GM21528 (cell line): ENCODE measurements at regions not wholly inside any gene's neighbourhood (a gene's known extent, or its start where the extent isn't known, plus 50 kb on each side); places are given as distances from the start of the nearest gene placed in this dataset.

ENCODE experiments used
- ATAC-seq: cut with Tn5 transposase; IDR thresholded peaks from one replicate; pipeline ENCODE4 v1.9.1; 2021; ENCODE audit warnings: mild to moderate bottlenecking, moderate library complexity; ENCODE audit not compliant: unreplicated experiment, low FRiP score

- ATAC-seq: no peak
These were observed 445.0 kb upstream of the GOLIM4 start for GRCh38 chr3:168540726-168541125.

GRCh38 chr3:168539909-168540308, 444.2 kb upstream of the GOLIM4 start:
- no peak for ATAC-seq

- no peak for ATAC-seq
These were observed 439.0 kb upstream of the GOLIM4 start for GRCh38 chr3:168534761-168535160.

GRCh38 chr3:168533600-168533999, 437.9 kb upstream of the GOLIM4 start:
- no peak for ATAC-seq

GRCh38 chr3:168532135-168532534, 436.4 kb upstream of the GOLIM4 start:
- no peak for ATAC-seq

GRCh38 chr3:168531116-168531515, 435.4 kb upstream of the GOLIM4 start:
- ATAC-seq: no peak

GRCh38 chr3:168524129-168524528, 428.4 kb upstream of the GOLIM4 start:
- ATAC-seq: no peak

GRCh38 chr3:168517249-168518071, 421.7 kb upstream of the GOLIM4 start:
- no peak for ATAC-seq

- ATAC-seq: no peak
These were observed 418.5 kb upstream of the GOLIM4 start for GRCh38 chr3:168514252-168514651.

- ATAC-seq: no peak
These were observed 417.1 kb upstream of the GOLIM4 start for GRCh38 chr3:168512802-168513201.

- ATAC-seq: no peak
These were observed 415.8 kb upstream of the GOLIM4 start for GRCh38 chr3:168511428-168512014.

- no peak for ATAC-seq
These were observed 410.9 kb upstream of the GOLIM4 start for GRCh38 chr3:168506589-168506988.

GRCh38 chr3:168501570-168501969, 405.8 kb upstream of the GOLIM4 start:
- ATAC-seq: no peak

GRCh38 chr3:168498194-168498593, 402.5 kb upstream of the GOLIM4 start:
- ATAC-seq: no peak

GRCh38 chr3:168497741-168498140, 402.0 kb upstream of the GOLIM4 start:
- ATAC-seq: no peak

- ATAC-seq: no peak
These were observed 401.5 kb upstream of the GOLIM4 start for GRCh38 chr3:168497183-168497582.

- ATAC-seq: no peak
These were observed 400.2 kb upstream of the GOLIM4 start for GRCh38 chr3:168495932-168496331.

GRCh38 chr3:168495270-168495669, 399.5 kb upstream of the GOLIM4 start:
- ATAC-seq: no peak

GRCh38 chr3:168493412-168494205, 397.9 kb upstream of the GOLIM4 start:
- no peak for ATAC-seq

- ATAC-seq: no peak
These were observed 395.3 kb upstream of the GOLIM4 start for GRCh38 chr3:168490981-168491380.

- no peak for ATAC-seq
These were observed 393.6 kb upstream of the GOLIM4 start for GRCh38 chr3:168489301-168489700.
